ENCODE measurements at regions not wholly inside any gene's neighbourhood (a gene's known extent, or its start where the extent isn't known, plus 50 kb on each side); places are given as distances from the start of the nearest gene placed in this dataset.

GRCh38 chr15:73001840-73002239 lies 50.4 kb upstream of the NEO1 start:
- TF ChIP-seq CTCF (IDR thresholded peaks at IDR 0.05): no peak

GRCh38 chr15:73000293-73000692 lies 52.0 kb upstream of the NEO1 start:
- no peak for TF ChIP-seq CTCF (IDR thresholded peaks at IDR 0.05)

GRCh38 chr15:72999586-72999985 lies 52.7 kb upstream of the NEO1 start:
- no peak for TF ChIP-seq CTCF (IDR thresholded peaks at IDR 0.05)

GRCh38 chr15:72998681-72999466 lies 53.4 kb upstream of the NEO1 start:
- no peak for TF ChIP-seq CTCF (IDR thresholded peaks at IDR 0.05)

- TF ChIP-seq CTCF (IDR thresholded peaks at IDR 0.05): no peak
Observed at GRCh38 chr15:72998226-72998625, 54.0 kb upstream of the NEO1 start.

GRCh38 chr15:72995849-72996248 lies 56.4 kb upstream of the NEO1 start:
- TF ChIP-seq CTCF (IDR thresholded peaks at IDR 0.05): no peak

GRCh38 chr15:72994534-72995177 lies 57.6 kb upstream of the NEO1 start:
- TF ChIP-seq CTCF (IDR thresholded peaks at IDR 0.05): no peak
